Umbilical cord (tissue), 1 donor: ENCODE measurements at regions not wholly inside any gene's neighbourhood (a gene's known extent, or its start where the extent isn't known, plus 50 kb on each side); places are given as distances from the start of the nearest gene placed in this dataset.

Experiments used
- DNase-seq: peaks from one replicate; pipeline ENCODE4 v3.0.0-alpha.2; 2015; ENCODE audit warnings: low spot score

- DNase-seq, result no peak
Measured at GRCh38 chr10:47230957-47231356, 69.0 kb upstream of the GDF10 start.

- DNase-seq, result no peak
Measured at GRCh38 chr10:47231414-47231813, 68.6 kb upstream of the GDF10 start.

GRCh38 chr10:47233631-47234030 lies 66.4 kb upstream of the GDF10 start:
- DNase-seq, result no peak

- DNase-seq, result no peak
Measured at GRCh38 chr10:47235484-47235883, 64.5 kb upstream of the GDF10 start.

- no peak for DNase-seq
Measured at GRCh38 chr10:47237316-47238260, 62.4 kb upstream of the GDF10 start.

GRCh38 chr10:47238331-47239095 lies 61.5 kb upstream of the GDF10 start:
- no peak for DNase-seq

- DNase-seq, result no peak
Measured at GRCh38 chr10:47239211-47239610, 60.8 kb upstream of the GDF10 start.

- DNase-seq, result no peak
Measured at GRCh38 chr10:47240173-47240572, 59.8 kb upstream of the GDF10 start.

- DNase-seq, result no peak
Measured at GRCh38 chr10:47241256-47241655, 58.7 kb upstream of the GDF10 start.

GRCh38 chr10:47241946-47242867 lies 57.8 kb upstream of the GDF10 start:
- DNase-seq, result no peak

GRCh38 chr10:47243356-47243755 lies 56.6 kb upstream of the GDF10 start:
- no peak for DNase-seq

GRCh38 chr10:47243791-47244190 lies 56.2 kb upstream of the GDF10 start:
- no peak for DNase-seq

GRCh38 chr10:47244560-47245500 lies 55.2 kb upstream of the GDF10 start:
- DNase-seq, result no peak

GRCh38 chr10:47245731-47246350 lies 54.2 kb upstream of the GDF10 start:
- no peak for DNase-seq

- DNase-seq, result no peak
Measured at GRCh38 chr10:47246406-47247147, 53.4 kb upstream of the GDF10 start.

- no peak for DNase-seq
Measured at GRCh38 chr10:47247148-47248059, 52.6 kb upstream of the GDF10 start.

- DNase-seq, result no peak
Measured at GRCh38 chr10:47248386-47249090, 51.5 kb upstream of the GDF10 start.

GRCh38 chr10:47249881-47250280 lies 50.1 kb upstream of the GDF10 start:
- DNase-seq, result no peak
